NCI-H1048 (cell line): ENCODE measurements at regions not wholly inside any gene's neighbourhood (a gene's known extent, or its start where the extent isn't known, plus 50 kb on each side); places are given as distances from the start of the nearest gene placed in this dataset.
"Not testable (repeated sequence)": the region's sequence is repeated elsewhere in the genome, so short reads cannot be mapped to it uniquely, and the experiment has no call there.

Experiments
- DNase-seq: peaks from one replicate; lab custom pipeline; 2025; lab: John Stamatoyannopoulos, UW

DNA sequence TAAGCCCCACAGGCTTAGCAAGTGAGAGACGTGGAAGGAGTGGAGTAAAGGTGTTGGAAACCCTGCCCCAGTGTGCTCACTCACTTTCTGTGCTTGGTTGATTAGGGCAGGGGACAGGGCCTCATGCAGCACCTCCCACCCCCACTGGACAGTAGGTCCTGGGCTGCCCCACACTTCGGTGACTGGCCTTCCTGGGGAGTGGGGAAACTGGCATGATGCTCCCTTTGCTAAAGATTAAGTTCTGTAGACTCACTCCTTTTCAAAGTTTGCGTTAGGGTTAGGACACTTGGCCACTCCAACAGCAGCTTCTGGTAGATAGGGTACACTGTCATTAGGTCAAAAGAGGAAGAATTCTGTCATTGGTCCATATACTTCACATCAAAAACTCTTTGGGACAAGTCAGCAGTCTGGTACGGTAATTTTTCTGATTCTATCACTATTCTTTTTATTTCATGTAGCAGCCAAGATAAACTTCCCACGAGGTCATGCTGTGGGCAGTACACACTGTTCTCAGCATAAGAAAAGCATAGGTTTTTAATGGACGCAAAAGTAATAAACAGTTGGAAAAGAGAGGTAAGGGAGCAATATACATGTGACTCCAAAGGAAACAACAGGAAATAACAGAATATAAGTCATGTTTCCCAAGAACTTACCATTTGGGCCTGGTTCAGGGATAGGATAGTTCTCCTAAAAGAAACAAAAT lies 106.6 kb upstream of the TERB2 start:
- DNase-seq: not testable (repeated sequence)

DNA sequence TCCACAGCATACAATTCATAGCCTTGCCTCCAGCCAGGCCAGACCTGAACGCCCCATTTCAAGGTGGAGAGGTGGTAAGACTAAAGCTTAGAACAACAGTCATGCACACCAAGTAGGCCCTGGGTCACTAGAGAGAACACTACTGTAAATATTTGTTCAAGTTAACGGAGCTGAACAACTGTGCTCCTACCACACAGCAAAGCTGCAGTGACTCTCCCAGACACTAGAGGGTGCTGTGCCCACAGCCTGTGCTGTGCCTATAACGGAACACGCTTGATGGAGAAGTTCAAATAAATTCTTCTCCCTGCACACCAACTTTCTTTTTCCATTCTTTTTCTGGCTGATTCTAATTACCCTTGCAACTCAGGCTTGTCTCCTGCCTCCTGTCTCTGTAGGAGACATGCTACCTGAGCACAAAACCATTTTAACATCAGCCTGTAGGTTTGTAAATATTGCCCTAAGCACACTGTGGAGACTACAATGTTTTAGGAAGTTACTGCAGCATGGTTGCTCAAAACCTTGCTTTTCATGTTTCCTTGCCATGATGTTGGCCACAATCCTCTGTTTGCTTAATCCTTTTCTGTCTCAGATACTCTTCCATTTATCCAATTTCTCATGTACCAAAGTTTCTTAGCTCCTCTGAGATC lies 103.1 kb upstream of the TERB2 start:
- peak; percentile 23 for DNase-seq

DNA sequence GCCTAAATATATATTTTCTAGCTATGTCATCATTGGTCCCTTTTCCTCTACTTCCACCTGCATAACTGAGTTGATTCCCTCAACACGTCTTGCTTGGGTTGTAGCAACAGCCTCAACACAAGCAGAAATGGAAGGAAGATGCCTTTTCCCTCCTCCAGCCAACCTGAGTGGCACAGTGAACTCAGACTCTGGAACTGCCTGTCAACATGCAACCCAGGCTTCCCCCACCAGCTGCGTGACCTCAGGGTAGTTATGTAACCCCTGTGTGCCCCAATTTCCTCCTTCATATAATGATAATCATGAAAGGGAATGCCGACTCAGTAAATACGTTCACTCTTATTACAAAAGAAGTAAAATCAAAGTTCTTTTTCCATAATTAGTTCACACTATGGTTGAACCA lies 101.8 kb upstream of the TERB2 start:
- not testable (repeated sequence) for DNase-seq

DNA sequence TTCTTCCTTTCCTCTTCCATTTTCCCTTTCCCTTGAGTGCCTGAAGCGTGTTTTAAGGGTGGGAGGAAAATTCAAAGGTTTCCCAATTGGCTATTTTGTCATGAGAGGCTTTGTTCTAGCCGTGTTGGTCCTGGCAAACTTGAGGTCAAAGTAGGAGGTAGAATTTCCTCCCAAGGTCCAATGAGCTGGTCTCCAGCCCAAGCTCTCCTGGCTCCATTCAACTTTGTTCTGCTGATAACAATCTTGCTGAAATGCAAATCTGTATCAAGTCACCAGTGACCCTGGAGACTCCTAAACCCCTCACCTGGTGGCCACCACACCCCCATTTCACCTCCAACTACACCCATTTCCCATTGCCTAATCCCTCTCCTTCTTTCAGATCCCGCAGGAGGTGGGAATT lies 100.2 kb upstream of the TERB2 start:
- DNase-seq: not testable (repeated sequence)

DNA sequence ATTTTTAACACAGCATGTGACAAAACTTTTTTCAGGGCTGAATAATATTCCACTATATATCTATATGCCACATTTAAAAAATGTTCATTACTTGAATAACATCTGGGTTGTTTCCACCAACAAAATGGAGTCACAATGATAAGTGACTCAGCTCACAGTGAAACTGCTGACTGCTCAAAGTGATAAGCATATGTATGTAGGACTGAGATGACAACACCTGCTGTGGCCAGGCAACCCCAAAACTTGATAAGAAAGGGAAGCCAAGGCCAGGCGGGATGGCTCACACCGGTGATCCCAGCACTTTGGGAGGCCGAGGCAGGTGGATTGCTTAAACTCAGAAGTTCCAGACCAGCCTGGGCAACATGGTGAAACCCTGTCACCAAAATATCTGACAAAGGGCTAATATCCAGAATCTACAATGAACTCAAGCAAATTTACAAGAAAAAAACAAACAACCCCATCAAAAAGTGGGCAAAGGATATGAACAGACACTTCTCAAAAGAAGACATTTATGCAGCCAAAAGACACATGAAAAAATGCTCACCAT lies 99.2 kb upstream of the TERB2 start:
- not testable (repeated sequence) for DNase-seq

DNA sequence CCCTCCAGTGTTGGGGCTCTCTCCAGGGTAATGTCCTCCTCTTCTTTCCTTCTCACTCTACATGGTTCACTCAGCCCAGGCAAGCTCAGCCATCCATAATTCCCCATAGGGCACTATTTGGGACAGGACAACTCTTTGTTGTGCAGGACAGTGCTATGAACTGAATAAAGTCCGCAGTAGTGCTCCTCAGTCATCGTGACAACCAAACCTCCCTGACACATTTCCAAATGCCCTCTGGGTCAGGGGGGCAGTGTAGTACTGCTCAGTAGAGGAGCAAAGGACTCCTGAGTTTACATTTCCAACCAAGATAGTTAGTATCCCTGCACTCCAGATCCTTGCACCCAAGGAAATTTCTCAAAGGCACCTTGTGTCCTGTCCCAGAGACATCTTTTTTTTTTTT lies 97.4 kb upstream of the TERB2 start:
- DNase-seq: not testable (repeated sequence)

DNA sequence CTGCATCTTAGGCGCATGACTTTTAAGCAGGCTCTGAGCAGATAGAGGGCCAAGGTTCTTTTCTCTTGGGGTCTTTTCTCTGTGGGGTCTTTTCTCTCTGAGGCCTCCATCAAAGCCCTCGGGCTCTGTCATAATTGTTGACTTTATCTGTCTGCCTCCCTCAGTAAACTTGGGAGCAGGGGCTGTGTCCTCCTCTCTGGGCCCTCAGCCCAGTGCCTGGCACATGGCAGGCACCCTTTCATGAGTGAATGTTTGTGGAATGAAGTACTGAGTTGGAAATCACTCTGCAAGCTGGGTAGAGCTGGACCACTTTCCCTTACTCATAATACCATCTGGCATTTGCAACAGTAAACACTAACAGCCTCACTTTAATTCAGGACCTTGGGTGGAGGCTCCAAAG lies 96.3 kb upstream of the TERB2 start:
- DNase-seq: not testable (repeated sequence)

DNA sequence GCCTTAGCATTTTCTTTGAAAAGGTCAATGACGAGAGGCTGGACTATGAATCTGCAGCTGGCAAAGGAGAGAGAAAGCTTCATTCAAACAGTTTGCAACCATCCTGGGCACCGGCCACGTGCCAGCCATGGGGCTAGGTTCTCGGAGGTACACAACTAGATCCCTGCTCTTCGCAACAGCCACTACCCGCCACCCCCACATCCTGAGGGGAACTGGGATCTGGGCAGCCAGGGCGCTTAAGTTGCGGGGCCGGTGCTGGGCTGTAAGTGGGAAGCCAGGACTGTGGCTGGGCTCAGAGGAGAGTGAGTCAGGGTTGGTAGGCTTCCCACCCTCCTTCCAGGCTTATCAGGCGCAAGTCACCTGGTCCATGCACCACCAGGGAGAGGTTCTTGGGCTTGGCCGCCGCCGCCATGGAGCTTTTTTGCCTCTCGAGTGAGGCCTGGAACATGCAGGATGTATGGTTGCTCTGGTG lies 95.0 kb upstream of the TERB2 start:
- no peak for DNase-seq

DNA sequence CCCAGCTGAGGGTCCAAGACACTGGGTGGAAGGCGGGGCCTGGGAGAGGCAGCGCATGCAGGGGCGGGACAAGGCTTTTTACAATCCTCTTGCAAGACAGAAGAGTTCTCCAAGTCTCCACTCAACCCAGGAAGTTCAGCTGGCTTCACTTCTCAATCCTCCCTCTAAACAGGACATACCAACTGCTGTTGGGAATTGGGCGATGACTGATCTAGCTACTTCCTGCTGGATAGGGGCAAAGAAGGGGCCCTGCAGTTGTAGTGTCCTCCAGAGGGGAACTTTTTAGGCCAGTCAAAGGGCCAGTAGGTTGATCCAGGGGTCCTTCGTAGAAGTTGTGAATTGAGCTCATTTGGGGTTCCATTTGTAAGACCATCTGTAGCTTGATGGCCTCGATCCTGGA lies 94.6 kb upstream of the TERB2 start:
- DNase-seq: no peak

DNA sequence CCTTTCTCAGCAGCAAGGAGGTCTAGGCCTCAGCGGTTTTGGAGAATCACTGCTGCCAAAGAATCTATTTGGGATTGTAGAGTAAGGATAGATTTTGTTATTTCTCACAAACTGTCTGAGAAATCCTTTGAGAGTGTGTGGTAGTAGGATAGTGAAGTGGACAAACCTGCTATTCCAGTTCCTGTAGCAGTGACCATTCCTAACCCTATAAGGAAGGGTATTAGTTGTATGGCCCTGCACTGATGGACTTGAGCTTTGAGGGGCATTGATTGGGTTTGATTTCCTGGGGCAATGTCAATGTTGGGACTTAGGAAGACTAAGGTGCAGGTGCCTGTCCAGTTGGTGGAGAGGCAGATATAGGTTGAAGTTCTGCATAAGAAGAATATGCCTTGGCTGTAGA lies 93.6 kb upstream of the TERB2 start:
- DNase-seq: not testable (repeated sequence)

DNA sequence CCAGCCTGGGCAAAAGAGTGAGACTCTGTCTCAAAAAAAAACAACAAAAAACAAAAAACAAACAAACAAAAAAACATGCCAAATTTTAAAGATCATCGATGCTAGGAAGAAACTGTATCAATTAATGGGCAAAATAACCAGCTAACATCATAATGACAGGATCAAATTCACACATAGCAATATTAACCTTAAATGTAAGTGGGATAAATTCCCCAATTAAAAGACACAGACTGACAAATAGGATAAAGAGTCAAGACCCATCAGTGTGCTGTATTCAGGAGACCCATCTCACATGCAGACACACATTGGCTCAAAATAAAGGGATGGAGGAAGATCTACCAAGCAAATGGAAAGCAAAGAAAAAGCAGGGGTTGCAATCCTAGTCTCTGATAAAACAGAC lies 88.4 kb upstream of the TERB2 start:
- DNase-seq: not testable (repeated sequence)

DNA sequence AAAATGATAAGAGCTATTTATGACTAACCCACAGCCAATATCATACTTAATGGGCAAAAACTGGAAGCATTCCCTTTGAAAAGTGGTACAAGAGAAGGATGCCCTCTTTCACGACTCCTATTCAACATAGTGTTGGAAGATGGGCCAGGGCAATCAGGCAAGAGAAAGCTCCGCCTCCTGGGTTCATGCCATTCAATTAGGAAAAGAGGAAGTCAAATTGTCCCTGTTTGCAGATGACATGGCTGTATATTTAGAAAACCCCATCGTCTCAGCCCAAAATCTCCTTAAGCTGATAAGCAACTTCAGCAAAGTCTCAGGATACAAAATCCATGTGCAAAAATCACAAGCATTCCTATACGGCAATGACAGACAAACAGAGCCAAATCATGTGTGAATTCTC lies 86.4 kb upstream of the TERB2 start:
- DNase-seq: not testable (repeated sequence)

DNA sequence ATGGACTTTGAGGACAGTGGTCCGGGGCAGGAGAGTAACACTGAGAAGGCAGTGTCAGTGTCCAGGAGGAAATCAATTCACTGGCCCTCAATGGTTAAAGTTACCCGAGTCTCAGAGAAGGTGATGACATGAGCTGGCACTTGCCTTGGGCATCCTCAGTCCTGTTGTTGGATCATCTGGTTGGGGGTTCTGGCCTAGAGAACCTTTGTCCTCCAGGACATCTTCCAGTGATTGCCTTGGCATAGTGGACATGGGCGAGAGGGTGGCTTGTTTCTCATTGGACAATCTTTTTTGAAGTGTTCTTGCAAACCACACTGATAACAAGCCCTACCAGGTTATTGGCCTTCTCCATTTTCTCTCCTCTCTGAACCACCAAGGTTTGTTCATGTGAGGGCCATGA lies 83.4 kb upstream of the TERB2 start:
- no peak for DNase-seq

DNA sequence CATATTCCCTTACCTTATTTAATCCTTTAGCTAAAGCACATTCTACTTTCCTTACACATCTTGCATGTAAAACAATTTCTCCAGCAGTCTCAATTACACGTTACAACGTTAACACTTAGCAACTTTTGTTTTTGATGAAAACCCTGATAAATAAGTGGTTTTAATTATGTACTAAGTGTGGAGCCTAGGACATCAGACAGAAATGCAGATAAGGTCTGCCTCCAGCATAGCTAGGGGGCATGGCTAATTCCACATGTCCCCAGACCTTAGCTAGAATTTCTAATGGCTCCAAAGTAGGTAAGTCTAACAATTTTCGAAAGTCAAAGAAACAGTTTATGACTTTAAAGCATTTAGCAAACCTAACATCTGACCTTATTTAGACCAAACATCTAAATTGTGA lies 77.4 kb upstream of the TERB2 start:
- DNase-seq: no peak

DNA sequence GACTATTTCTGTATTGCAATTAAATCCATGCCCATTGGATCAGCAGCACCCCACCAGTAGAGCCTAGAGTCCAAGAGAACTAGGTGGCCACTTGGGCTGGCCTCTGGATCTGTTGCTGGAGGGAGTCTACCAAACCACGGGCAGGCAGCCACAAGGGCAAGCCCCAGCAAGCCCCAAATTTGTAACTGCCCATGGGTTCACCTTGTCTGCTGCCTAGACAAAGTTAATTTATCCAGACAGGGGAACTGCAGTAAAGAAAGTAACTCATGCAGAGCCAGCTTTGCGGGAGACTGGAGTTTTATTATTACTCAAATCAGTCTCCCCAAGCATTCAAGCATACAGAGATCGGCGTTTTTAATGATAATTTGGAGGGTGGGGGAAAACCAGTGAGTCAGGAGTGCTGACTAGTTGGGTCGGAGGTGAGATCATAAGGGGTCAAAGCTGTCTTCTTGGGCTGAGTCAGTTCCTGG lies 74.0 kb upstream of the TERB2 start:
- DNase-seq: no peak

DNA sequence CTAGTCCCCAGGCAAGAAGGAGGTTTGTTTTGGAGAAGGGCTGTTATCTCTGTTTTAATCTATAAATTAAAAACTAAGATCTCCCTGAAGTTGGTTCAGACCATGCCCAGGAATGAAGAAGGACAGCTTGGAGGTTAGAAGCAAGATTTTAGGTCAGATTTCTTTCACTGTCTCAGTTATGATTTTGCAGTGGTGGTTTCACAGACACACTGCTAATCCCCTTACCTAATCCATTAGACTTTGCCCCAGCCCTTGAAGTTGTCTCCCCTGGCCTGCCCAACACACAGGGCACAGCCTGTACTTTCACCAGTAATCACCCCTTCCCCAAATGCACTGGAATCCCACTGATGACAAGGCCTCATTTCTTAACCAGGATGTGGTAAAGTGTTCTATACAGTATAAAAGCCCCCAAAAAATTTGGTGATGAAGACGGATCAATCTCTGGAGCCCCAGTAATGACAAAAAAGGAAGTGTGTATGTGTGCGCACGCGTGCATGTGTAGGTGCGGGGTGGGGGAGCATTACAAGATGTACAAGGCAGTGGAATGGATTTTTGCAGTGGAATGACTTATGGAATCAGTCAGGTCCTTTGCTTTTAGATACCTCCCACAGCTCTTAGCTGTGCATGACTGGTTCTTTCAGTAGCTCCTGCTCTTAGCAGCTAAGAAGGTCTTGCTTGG lies 73.1 kb upstream of the TERB2 start:
- DNase-seq: no peak

DNA sequence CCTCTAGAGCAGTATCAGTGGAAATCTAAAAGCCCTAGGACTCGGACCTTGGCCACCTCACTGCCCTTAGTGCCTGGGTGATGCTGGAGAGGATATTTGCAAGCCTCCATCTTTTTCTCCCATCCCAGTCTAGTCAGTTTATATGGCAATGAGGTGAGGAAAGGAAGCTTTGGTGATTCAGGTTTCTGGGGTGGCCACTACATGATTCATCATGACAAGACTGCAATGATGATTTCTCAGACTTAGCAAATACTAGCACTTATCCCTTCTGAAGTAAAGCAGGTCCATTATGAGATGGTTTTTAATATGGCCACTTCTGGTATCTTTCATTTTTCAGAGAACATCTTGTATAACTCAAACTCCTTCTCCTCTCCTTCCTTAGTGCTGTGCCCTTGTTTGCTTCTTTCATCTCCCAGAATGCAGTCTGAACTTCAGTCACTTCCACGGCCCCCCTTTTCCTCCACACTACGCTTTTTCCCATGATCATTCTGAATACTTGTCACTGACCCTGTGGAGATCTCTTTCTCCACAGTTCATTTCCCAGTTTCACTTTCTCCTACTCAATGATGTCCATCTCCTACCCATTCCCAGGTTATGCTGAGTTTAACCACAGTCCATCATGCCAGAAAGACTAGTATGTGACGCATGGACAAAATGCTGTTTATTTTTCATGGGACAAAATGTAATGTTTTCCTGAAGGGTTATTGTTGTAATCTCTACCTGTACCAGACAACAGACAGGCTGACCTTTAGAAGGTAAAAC lies 57.4 kb upstream of the TERB2 start:
- DNase-seq: not testable (repeated sequence)

DNA sequence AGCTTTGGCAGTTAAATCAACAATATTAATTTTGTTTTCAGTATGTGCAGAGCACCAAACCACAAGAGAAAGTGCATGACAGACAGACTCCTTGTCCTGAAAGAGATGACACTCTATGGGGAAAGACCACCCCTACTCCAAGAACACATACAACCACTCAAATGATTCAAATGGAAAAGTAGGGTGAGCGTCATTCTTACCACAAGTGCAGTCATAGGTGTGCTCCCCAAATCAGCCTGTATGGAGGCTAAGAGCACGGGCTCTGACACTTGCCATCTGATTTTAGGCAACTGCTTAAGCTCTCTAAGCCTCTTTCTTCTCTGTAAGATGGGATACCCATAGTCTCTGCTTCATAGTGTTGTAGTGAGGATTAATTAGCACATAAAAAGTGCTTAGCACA lies 56.7 kb upstream of the TERB2 start:
- DNase-seq: not testable (repeated sequence)

DNA sequence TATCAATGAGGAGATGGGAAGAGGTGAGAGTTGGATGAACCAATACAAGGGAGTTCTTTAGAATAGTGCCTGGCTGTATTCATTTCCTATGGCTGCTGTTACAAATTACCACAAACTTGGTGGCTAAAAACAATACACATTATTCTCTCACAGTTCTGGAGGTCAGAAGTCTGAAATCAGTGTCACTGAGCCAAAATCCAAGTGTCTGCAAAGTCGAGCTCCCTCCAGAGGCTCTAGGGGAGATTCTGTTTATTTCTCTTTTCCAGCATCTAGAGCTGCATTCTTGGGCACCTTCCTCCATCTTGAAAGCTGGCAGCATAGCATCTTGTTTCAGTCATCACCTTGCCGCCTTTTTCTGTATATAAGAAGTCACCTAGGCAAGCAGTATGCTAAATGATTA lies 55.7 kb upstream of the TERB2 start:
- DNase-seq: not testable (repeated sequence)

DNA sequence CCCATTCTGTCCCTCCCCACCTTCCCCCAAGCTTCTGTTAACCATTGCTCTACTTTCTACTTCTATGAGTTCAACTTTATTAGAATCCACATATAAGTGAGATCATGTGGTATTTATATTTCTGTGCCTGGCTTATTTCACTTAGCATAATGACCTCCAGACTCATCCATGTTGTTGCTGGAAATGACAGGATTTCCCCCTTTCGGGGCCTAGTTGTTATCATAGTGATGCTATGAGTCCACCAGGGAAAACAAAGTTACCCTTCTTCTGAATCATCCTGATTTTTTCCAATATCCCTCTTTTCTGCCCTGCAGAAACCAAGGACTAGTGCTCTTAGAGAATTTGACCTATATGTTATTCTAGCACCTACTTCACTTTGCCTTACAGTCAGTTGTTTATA lies 53.2 kb upstream of the TERB2 start:
- not testable (repeated sequence) for DNase-seq

DNA sequence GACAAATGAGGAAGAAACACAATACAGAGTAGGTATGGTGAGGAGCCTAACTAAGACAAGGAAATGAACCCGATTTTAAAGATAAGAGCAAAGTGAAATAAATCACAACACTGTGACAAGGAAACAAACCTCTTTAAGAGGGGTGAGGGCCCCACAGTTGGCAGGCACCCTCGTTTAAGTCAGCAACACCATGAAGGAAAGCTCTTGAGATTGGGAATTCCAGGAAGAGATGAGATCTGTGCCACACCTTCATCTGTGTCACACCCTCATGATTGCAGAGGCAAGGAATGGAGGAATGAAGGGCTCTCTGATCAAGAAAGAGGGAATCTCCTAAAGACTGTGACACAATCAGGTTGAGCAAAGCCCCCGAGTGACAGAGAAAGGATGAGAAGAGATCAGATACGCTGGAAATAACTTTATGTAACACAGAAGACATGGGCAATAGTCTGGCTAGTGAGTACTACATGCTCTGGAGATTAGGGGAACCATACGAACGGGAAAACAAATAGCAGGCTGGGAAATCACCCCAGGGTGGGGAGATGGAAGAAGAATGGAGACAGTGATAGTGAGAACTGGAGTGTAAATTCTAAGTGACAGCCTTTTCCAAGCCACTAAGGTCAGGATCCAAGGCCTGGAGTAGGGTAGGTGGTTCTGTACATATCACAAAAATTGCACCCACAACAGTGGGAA lies 51.7 kb upstream of the TERB2 start:
- not testable (repeated sequence) for DNase-seq
